Spleen (tissue), 11 donors: ENCODE measurements at regions not wholly inside any gene's neighbourhood (a gene's known extent, or its start where the extent isn't known, plus 50 kb on each side); places are given as distances from the start of the nearest gene placed in this dataset.

Source experiments
- DNase-seq: peaks from one replicate; pipeline ENCODE4 v3.0.0-alpha.2; 2020
- H3K27ac ChIP-seq, 8 donors: fragments of 200-600 bp; sonication (generic) in 7 of 8; 1 replicate in 4 of 8; 2 replicates in 4 of 8; pipeline versions ENCODE4 v1.5.0 to v1.8.0; 2016 to 2021; ENCODE audit warnings: inconsistent platforms in 4 of 8, mild to moderate bottlenecking in 4 of 8, moderate library complexity in 1 of 8
- H3K27me3 ChIP-seq, 7 donors: fragments of 200-600 bp; sonication (generic) in 6 of 7; replicated peaks in 1 of 7; 1 replicate in 4 of 7; 2 replicates in 3 of 7; pipeline versions ENCODE4 v1.5.0 to v1.8.0; 2016 to 2021; ENCODE audit warnings: inconsistent platforms in 3 of 7, mild to moderate bottlenecking in 1 of 7
- H3K36me3 ChIP-seq, 6 donors: fragments of 200-600 bp; sonication (generic) in 5 of 6; 1 replicate in 4 of 6; 2 replicates in 2 of 6; pipeline versions ENCODE4 v1.5.0 to v1.8.0; 2016 to 2021; ENCODE audit warnings: inconsistent platforms in 2 of 6
- H3K4me1 ChIP-seq, 6 donors: fragments of 200-600 bp; sonication (generic) in 5 of 6; 1 replicate in 3 of 6; 2 replicates in 3 of 6; pipeline versions ENCODE4 v1.5.0 to v1.8.0; 2016 to 2021; ENCODE audit warnings: inconsistent platforms in 3 of 6
- H3K4me3 ChIP-seq, 8 donors: fragments of 200-600 bp; sonication (generic) in 7 of 8; 1 replicate in 4 of 8; 2 replicates in 4 of 8; pipeline versions ENCODE4 v1.5.0 to v1.8.0; 2016 to 2021; ENCODE audit warnings: inconsistent platforms in 4 of 8, mild to moderate bottlenecking in 4 of 8, moderate library complexity in 2 of 8
- H3K9me3 ChIP-seq, 8 donors: fragments of 200-600 bp; sonication (generic) in 7 of 8; 1 replicate in 4 of 8; 2 replicates in 4 of 8; pipeline versions ENCODE4 v1.5.0 to v1.8.0; 2016 to 2021; ENCODE audit warnings: inconsistent platforms in 4 of 8
- POLR2A ChIP-seq, 3 donors: fragments of 450-650 bp; IDR thresholded peaks; one replicate each; pipeline ENCODE4 v1.5.1; 2017; ENCODE audit warnings: antibody characterized with exemption in 3 of 3, mild to moderate bottlenecking in 1 of 3
- POLR2AphosphoS5 ChIP-seq, 3 donors: sonication (generic); formaldehyde crosslinking; IDR thresholded peaks; one replicate each; pipeline ENCODE4 v1.5.1; 2017; ENCODE audit warnings: antibody characterized with exemption in 3 of 3
- WGBS, 5 donors: extraction: QIAGEN DNeasy Blood & Tissue Kit in 3 of 5; methylation state at CpG; one replicate each; pipeline versions ENCODE4 v1.1.5 to v1.1.7; 2013 to 2018; 5-methylcytosine and 5-hydroxymethylcytosine counted together
- intact Hi-C: fragments of 100-400 bp; cut with DNase I; formaldehyde crosslinking; loops from one replicate; pipeline ENCODE4 v1.15.0; 2023; ENCODE audit warnings: low total_unique reads
- TF ChIP-seq, protein P1 (sequence below), 11 experiments: fragments of 200-600 bp in 7 of 11; fragments of 450-650 bp in 4 of 11; sonication (generic) in 4 of 11; IDR thresholded peaks in 8 of 11; conservative IDR thresholded peaks in 3 of 11; 1 replicate in 7 of 11; 2 replicates in 4 of 11; pipeline versions ENCODE4 v1.4.0 to v1.8.0; 2016 to 2021; ENCODE audit warnings: antibody characterized with exemption in 11 of 11, inconsistent platforms in 4 of 11, mild to moderate bottlenecking in 1 of 11
- donor health status: healthy with polysubstance abuse.
- donor health status: DM: no; HTN: no; CAD: no; lungs with moderate emphysema.
- donor health status: DM: no; HTN: no; CAD: no.
- donor health status: Bipolar disorder and iron deficiency.
- donor health status: healthy.
- donor health status: DM: no; HTN: no; CAD: no.
- donor health status: DM: yes; HTN: yes; CAD: no.

DNA sequence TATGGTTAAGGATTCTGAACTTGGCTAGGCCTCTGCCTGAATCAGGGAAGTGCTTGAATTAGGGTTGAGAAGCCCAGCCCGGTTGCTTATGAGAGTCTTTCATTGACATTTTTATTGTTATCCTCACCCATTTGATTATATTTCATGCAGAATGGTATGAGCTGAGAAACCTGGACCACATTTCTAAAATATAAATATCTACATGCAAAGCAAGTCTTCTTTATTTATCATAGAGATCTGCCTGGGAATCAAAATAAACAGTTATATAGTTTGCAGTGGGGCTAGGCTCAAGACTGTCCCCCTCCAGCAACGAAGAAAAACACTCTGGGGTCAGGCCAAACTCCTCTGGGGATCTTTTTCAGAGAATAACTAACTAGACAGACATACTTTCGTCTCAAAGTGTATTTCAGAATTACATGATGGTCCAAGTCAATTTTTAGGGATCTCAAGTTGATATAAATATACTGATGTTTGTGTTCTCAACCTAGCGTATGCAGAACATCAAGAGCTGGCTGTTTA, 675.4 kb upstream of the NR2F2 start:
- no peaks in the 10 kb centered on the region for H3K36me3 ChIP-seq
- no peak for TF ChIP-seq POLR2AphosphoS5 (IDR thresholded peaks at IDR 0.05)
- no peak for TF ChIP-seq POLR2A (IDR thresholded peaks at IDR 0.05)
- TF ChIP-seq, protein P1, sequence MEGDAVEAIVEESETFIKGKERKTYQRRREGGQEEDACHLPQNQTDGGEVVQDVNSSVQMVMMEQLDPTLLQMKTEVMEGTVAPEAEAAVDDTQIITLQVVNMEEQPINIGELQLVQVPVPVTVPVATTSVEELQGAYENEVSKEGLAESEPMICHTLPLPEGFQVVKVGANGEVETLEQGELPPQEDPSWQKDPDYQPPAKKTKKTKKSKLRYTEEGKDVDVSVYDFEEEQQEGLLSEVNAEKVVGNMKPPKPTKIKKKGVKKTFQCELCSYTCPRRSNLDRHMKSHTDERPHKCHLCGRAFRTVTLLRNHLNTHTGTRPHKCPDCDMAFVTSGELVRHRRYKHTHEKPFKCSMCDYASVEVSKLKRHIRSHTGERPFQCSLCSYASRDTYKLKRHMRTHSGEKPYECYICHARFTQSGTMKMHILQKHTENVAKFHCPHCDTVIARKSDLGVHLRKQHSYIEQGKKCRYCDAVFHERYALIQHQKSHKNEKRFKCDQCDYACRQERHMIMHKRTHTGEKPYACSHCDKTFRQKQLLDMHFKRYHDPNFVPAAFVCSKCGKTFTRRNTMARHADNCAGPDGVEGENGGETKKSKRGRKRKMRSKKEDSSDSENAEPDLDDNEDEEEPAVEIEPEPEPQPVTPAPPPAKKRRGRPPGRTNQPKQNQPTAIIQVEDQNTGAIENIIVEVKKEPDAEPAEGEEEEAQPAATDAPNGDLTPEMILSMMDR (IDR thresholded peaks at IDR 0.05 in 8 of 11, conservative IDR thresholded peaks at IDR 0.05 in 3 of 11) = no peak
- no peak for DNase-seq
- no peak overlapping the region for H3K4me3 ChIP-seq
- no peaks in the 10 kb centered on the region for H3K4me1 ChIP-seq
- H3K27ac ChIP-seq = no peak overlapping the region
- 66 to 76% (median 73%) methylated on average over 4 of the region's 4 CpGs for WGBS, 5 donors
- intact Hi-C loops = no loop called here
- H3K9me3 ChIP-seq = no peaks in the 10 kb centered on the region
- no peaks in the 10 kb centered on the region for H3K27me3 ChIP-seq

DNA sequence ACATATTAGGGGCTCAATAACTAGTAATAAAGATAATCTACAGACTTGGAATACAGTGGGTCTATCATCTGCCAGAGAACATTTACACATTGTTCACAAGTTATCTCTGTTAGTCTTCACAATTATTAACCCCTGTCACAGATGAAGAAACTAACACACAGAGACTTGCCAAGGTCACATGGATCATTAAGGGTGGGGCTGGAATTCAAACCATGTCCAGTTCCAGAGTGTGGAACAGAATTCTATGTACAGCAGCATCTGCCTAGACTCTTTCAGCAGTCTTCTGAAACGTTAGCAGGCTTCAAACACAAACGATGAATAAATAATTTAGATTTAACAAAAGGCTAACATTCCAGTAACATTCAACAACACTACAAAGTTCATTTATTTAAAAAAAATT, 673.9 kb upstream of the NR2F2 start:
- intact Hi-C loops = no loop called here
- Histone ChIP-seq H3K4me3 (no peak overlapping the region), H3K27ac (no peak overlapping the region), H3K36me3 (no peaks in the 10 kb centered on the region), H3K4me1 (no peaks in the 10 kb centered on the region), H3K27me3 (no peaks in the 10 kb centered on the region), H3K9me3 (no peaks in the 10 kb centered on the region)
- no peak for DNase-seq
- TF ChIP-seq, protein P1 (IDR thresholded peaks at IDR 0.05 in 8 of 11, conservative IDR thresholded peaks at IDR 0.05 in 3 of 11) = no peak
- TF ChIP-seq POLR2A (IDR thresholded peaks at IDR 0.05) (no peak), POLR2AphosphoS5 (IDR thresholded peaks at IDR 0.05) (no peak)
- 74 to 82% (median 81%) methylated on average over 2 of the region's 2 CpGs for WGBS, 5 donors

DNA sequence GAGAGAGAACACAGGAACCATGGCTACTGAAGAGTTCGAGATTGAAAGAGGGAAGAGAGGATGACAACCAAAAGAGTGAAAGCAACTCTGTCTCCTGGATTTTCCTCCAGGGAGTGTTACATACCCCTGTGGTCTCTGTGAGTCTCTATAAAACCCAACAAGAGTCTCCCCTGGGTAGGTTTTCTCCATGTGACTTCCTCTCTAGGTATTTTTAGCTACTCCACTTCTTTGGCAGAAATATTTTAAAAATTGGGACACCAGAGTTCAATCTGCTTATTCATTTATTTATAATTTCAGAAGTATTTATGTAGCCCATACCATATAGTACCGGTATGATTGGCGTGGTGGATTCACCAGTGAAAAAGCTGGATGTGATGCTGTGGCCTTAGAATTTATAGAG, 671.7 kb upstream of the NR2F2 start:
- Histone ChIP-seq H3K4me1 (no peaks in the 10 kb centered on the region), H3K27me3 (no peaks in the 10 kb centered on the region), H3K9me3 (no peaks in the 10 kb centered on the region), H3K36me3 (no peaks in the 10 kb centered on the region), H3K4me3 (no peak overlapping the region), H3K27ac (no peak overlapping the region)
- TF ChIP-seq, protein P1 (IDR thresholded peaks at IDR 0.05 in 8 of 11, conservative IDR thresholded peaks at IDR 0.05 in 3 of 11) = no peak
- TF ChIP-seq POLR2AphosphoS5 (IDR thresholded peaks at IDR 0.05) = no peak
- no peak for TF ChIP-seq POLR2A (IDR thresholded peaks at IDR 0.05)
- 71 to 84% (median 80%) methylated on average over 3 of the region's 3 CpGs for WGBS, 5 donors
- no peak for DNase-seq
- intact Hi-C loops = no loop called here

DNA sequence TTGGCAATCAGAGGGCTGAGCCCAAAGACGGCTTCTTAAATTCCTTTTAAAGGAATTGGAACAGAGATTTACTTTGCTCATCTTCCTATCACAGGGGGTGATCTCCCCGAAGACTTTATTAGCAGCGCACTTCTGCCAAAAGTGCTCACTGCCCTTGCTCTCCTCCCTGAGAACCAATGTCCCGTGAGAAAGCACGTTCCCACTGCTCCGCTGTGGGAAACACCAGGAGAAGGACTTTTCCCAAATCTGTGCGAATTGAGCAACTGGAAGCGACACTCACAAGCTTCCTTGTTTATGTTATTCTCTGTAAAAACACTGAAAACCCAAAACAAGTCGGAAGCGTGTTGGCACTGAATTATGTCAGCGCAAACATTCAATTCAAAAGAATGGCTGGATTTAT, 670.8 kb upstream of the NR2F2 start:
- TF ChIP-seq POLR2A (IDR thresholded peaks at IDR 0.05) = no peak
- TF ChIP-seq, protein P1 (IDR thresholded peaks at IDR 0.05 in 8 of 11, conservative IDR thresholded peaks at IDR 0.05 in 3 of 11) = no peak
- TF ChIP-seq POLR2AphosphoS5 (IDR thresholded peaks at IDR 0.05) = no peak
- WGBS, 5 donors = 66 to 80% (median 73%) methylated on average over 11 of the region's 11 CpGs
- Histone ChIP-seq H3K27me3 (no peaks in the 10 kb centered on the region), H3K36me3 (no peaks in the 10 kb centered on the region), H3K27ac (no peak overlapping the region), H3K4me1 (no peaks in the 10 kb centered on the region), H3K4me3 (no peak overlapping the region), H3K9me3 (no peaks in the 10 kb centered on the region)
- no peak for DNase-seq
- intact Hi-C loops = no loop called here
